T-cell (primary cell): ENCODE measurements at regions not wholly inside any gene's neighbourhood (a gene's known extent, or its start where the extent isn't known, plus 50 kb on each side); places are given as distances from the start of the nearest gene placed in this dataset.

Source experiments
- ATAC-seq, 4 experiments: fragments of 200-7000 bp in 3 of 4; fragments of 150-1000 bp in 1 of 4; cut with Tn5 transposase; replicated peaks in 1 of 4; 1 replicate in 3 of 4; 2 replicates in 1 of 4; pipeline ENCODE4 v1.10.0; 2021; ENCODE audit warnings: moderate library complexity in 3 of 4, mild to moderate bottlenecking in 2 of 4, moderate number of reproducible peaks in 1 of 4
- CTCF ChIA-PET, 2 donors: fragments of 300-600 bp; sonication (Branson Sonifier 250); formaldehyde crosslinking; loops; one replicate each; lab custom pipeline; 2022; ENCODE audit warnings: antibody characterized with exemption in 2 of 2; lab: Charles Lee
- POLR2A ChIA-PET, 2 donors: fragments of 300-600 bp; sonication (Branson Sonifier 250); formaldehyde crosslinking; loops; one replicate each; lab custom pipeline; 2022; ENCODE audit warnings: antibody characterized with exemption in 2 of 2; lab: Charles Lee
- DNase-seq, 35 experiments: peaks; one replicate each; pipeline versions ENCODE4 v3.0.0 to v3.0.0-alpha.2; 2013 to 2023
- H3K27ac ChIP-seq: one replicate; pipeline ENCODE4 v1.5.1; 2013; ENCODE audit warnings: low read length
- H3K27me3 ChIP-seq, 2 experiments: replicated peaks in 1 of 2; 1 replicate in 1 of 2; 2 replicates in 1 of 2; pipeline versions ENCODE4 v1.6.1 to v1.7.0; 2013; ENCODE audit warnings: low read length in 1 of 2, mixed read lengths in 1 of 2; ENCODE audit not compliant: control insufficient read depth in 2 of 2, insufficient read depth in 2 of 2; ENCODE audit errors: extremely low read depth in 1 of 2
- H3K36me3 ChIP-seq, 2 donors: 1 replicate in 1 of 2; 2 replicates in 1 of 2; pipeline versions ENCODE4 v1.6.1 to v1.7.0; 2013; ENCODE audit warnings: low read length in 1 of 2; ENCODE audit not compliant: control insufficient read depth in 2 of 2, insufficient read depth in 1 of 2; ENCODE audit errors: extremely low read depth in 1 of 2
- H3K4me1 ChIP-seq, 2 experiments: 1 replicate in 1 of 2; 2 replicates in 1 of 2; pipeline versions ENCODE4 v1.6.1 to v1.7.0; 2013; ENCODE audit warnings: low read length in 2 of 2, mixed read lengths in 1 of 2; ENCODE audit not compliant: insufficient read depth in 2 of 2, control insufficient read depth in 1 of 2; ENCODE audit errors: extremely low read depth in 1 of 2
- H3K4me3 ChIP-seq, 2 donors: 1 replicate in 1 of 2; 2 replicates in 1 of 2; pipeline versions ENCODE4 v1.5.1 to v1.7.0; 2013; ENCODE audit warnings: mild to moderate bottlenecking in 2 of 2, low read length in 1 of 2, moderate library complexity in 1 of 2; ENCODE audit not compliant: control insufficient read depth in 1 of 2; ENCODE audit errors: extremely low read depth in 1 of 2
- H3K9me3 ChIP-seq: 2 replicates; pipeline ENCODE4 v1.7.0; 2013
- H3K27ac Mint-ChIP-seq, 2 donors: one replicate each; pipeline ENCODE4 v1.8.0; 2020 to 2021; ENCODE audit warnings: mild to moderate bottlenecking in 2 of 2, mixed read lengths in 2 of 2
- H3K27me3 Mint-ChIP-seq, 2 donors: one replicate each; pipeline ENCODE4 v1.8.0; 2021 to 2022; ENCODE audit warnings: mixed read lengths in 2 of 2
- H3K36me3 Mint-ChIP-seq: one replicate; pipeline ENCODE4 v1.8.0; 2021; ENCODE audit warnings: mixed read lengths
- H3K4me1 Mint-ChIP-seq, 3 donors: one replicate each; pipeline ENCODE4 v1.8.0; 2020 to 2022; ENCODE audit warnings: mixed read lengths in 3 of 3, mild to moderate bottlenecking in 1 of 3
- H3K4me3 Mint-ChIP-seq, 3 donors: one replicate each; pipeline ENCODE4 v1.8.0; 2020 to 2022; ENCODE audit warnings: mild to moderate bottlenecking in 3 of 3, mixed read lengths in 3 of 3, moderate library complexity in 3 of 3
- H3K9me3 Mint-ChIP-seq, 3 donors: one replicate each; pipeline ENCODE4 v1.8.0; 2020 to 2022; ENCODE audit warnings: mixed read lengths in 3 of 3
- WGBS: methylation state at CpG from one replicate; pipeline ENCODE4 v1.1.5; 2013; ENCODE audit warnings: missing lambda C conversion rate; ENCODE audit not compliant: insufficient coverage; 5-methylcytosine and 5-hydroxymethylcytosine counted together

GRCh38 chr1:201716742-201717135 lies 112.2 kb upstream of the IPO9 start:
- H3K36me3 Mint-ChIP-seq = peaks cover 7% of the 10 kb centered on the region
- Histone ChIP-seq H3K27ac (no peak overlapping the region), H3K36me3 (no peaks in the 10 kb centered on the region), H3K4me1 (no peaks in the 10 kb centered on the region), H3K9me3 (no peaks in the 10 kb centered on the region), H3K27me3 (peaks cover 0 to 8% of the 10 kb centered on the region in 2 experiments), H3K4me3 (no peak overlapping the region)
- CTCF ChIA-PET = interaction anchor here in 1 of 2 donors (0.5 kb wide), 1 partner anchor 122 kb away, joined by 4 read pairs; no protein-coding TSS in a partner anchor
- no peak for ATAC-seq
- no peaks in the 10 kb centered on the region for H3K9me3 Mint-ChIP-seq
- DNase-seq = no peak
- POLR2A ChIA-PET = no interaction called here
- no peak overlapping the region for H3K27ac Mint-ChIP-seq
- whole genome bisulfite sequencing = 80% methylated on average over 4 of the region's 7 CpGs
- H3K27me3 Mint-ChIP-seq = no peaks in the 10 kb centered on the region
- H3K4me3 Mint-ChIP-seq = no peak overlapping the region
- H3K4me1 Mint-ChIP-seq = no peaks in the 10 kb centered on the region

- Histone ChIP-seq H3K4me1 (no peaks in the 10 kb centered on the region), H3K36me3 (no peaks in the 10 kb centered on the region), H3K27ac (no peak overlapping the region), H3K4me3 (no peak overlapping the region), H3K27me3 (peaks cover 0 to 8% of the 10 kb centered on the region in 2 experiments), H3K9me3 (no peaks in the 10 kb centered on the region)
- POLR2A ChIA-PET = no interaction called here
- peaks cover 7% of the 10 kb centered on the region for H3K36me3 Mint-ChIP-seq
- no peaks in the 10 kb centered on the region for H3K27me3 Mint-ChIP-seq
- H3K9me3 Mint-ChIP-seq = no peaks in the 10 kb centered on the region
- no peak overlapping the region for H3K4me3 Mint-ChIP-seq
- no peak for DNase-seq
- H3K27ac Mint-ChIP-seq = no peak overlapping the region
- ATAC-seq = no peak
- WGBS = 76% methylated on average over 3 of the region's 3 CpGs
- CTCF ChIA-PET = interaction anchor here in 1 of 2 donors (0.5 to 0.6 kb wide), 2 partner anchors 121 to 223 kb away, joined by 4 to 10 read pairs; no protein-coding TSS in a partner anchor
- H3K4me1 Mint-ChIP-seq = no peaks in the 10 kb centered on the region
Observed at GRCh38 chr1:201717286-201717685, 111.7 kb upstream of the IPO9 start.

DNA sequence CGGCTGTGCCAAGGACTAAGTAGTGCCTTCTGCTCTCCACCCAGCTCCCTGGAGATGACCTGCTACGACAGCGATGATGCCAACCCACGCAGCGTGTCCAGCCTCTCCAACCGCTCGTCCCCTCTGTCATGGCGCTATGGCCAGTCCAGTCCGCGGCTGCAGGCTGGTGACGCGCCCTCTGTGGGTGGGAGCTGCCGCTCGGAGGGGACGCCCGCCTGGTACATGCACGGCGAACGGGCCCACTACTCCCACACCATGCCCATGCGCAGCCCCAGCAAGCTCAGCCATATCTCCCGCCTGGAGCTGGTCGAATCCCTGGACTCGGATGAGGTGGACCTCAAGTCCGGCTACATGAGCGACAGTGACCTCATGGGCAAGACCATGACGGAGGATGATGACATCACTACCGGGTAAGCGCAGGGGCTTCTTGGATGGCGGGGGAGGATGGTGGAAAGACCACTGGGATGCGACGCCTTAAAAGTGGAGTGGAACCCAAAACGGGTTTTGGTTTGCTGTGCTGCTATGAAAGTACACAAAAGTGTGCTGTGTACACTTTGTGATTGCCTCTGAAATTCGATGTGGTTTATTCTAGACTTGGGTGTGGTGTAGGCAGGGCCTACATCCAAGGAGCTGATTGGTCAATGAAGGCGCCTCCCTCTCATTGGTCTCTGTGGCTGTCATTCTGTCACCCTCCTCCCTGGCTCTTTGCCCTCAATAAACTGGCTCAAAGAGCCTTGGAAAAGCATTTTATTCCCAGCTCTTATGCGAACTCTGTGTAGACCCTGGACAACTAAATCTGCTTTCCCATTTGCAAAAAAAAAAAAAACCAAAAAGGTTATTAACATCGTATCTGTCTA lies 110.4 kb upstream of the IPO9 start:
- CTCF ChIA-PET = no interaction called here

DNA sequence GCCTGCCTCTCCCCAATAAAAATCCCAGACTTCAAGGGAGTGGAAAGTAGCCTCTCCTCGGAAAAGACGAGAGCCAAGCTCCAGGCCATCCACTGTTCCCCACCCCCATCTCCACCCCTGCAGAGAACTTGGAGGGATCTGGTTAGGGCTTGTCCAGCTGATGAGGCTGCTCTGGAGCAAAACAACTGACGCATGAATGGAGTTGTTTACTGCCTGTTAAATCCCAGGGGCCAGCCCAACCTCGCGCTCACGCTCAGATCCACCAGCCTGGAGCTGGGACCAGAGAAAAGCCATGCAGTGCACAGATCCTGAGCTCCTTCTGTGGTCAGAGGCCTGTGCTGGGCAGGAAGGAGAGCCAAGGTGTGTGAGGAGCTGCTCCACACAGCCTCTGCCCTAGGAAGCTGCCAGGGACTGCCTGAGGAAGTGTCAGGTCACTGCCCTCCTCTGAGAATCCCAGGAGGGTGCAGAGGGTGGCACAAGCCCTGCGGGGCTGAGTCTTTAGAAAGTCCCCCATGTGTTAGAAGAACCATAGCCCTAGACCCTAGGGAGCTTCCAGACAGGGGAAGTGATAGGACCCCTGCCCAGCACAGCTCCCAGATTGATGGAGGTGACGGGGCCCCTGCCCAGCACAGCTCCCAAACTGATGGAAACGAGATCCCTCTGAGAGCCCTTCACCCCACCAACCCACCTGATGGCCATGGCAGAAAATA lies 109.0 kb upstream of the IPO9 start:
- H3K27me3 ChIP-seq = peaks cover 0 to 12% of the 10 kb centered on the region in 2 experiments
- WGBS = 85% methylated on average over 6 of the region's 9 CpGs
- DNase-seq (no peak), ATAC-seq (no peak)
- H3K9me3 ChIP-seq = no peaks in the 10 kb centered on the region
- H3K4me3 ChIP-seq = no peak overlapping the region
- H3K4me3 Mint-ChIP-seq = no peak overlapping the region
- ChIA-PET CTCF (interaction anchor here in 1 of 2 donors (0.9 to 1.5 kb wide), 2 partner anchors 9 to 11 kb away, joined by 3 read pairs; no protein-coding TSS in a partner anchor), POLR2A (no interaction called here)
- H3K36me3 Mint-ChIP-seq = peaks cover 7% of the 10 kb centered on the region
- no peaks in the 10 kb centered on the region for H3K9me3 Mint-ChIP-seq
- H3K27me3 Mint-ChIP-seq = peaks cover 0 to 7% of the 10 kb centered on the region in 2 donors
- H3K36me3 ChIP-seq = no peaks in the 10 kb centered on the region
- H3K27ac ChIP-seq = no peak overlapping the region
- H3K27ac Mint-ChIP-seq = no peak overlapping the region
- H3K4me1 Mint-ChIP-seq = no peaks in the 10 kb centered on the region
- no peaks in the 10 kb centered on the region for H3K4me1 ChIP-seq

More for the DNA sequence above, 110.4 kb upstream of the IPO9 start:
- WGBS = 87% methylated on average over 30 of the region's 36 CpGs
- ATAC-seq = no peak
- POLR2A ChIA-PET = no interaction called here
- H3K4me3 ChIP-seq = no peak overlapping the region
- Mint-ChIP-seq H3K27ac (no peak overlapping the region), H3K4me1 (no peaks in the 10 kb centered on the region), H3K36me3 (peaks cover 7% of the 10 kb centered on the region), H3K27me3 (no peaks in the 10 kb centered on the region), H3K9me3 (no peaks in the 10 kb centered on the region), H3K4me3 (no peak overlapping the region)
- H3K27ac ChIP-seq = no peak overlapping the region
- peaks cover 0 to 5% of the 10 kb centered on the region in 2 experiments for H3K27me3 ChIP-seq
- no peaks in the 10 kb centered on the region for H3K9me3 ChIP-seq
- no peaks in the 10 kb centered on the region for H3K36me3 ChIP-seq
- no peaks in the 10 kb centered on the region for H3K4me1 ChIP-seq
- DNase-seq = no peak

DNA sequence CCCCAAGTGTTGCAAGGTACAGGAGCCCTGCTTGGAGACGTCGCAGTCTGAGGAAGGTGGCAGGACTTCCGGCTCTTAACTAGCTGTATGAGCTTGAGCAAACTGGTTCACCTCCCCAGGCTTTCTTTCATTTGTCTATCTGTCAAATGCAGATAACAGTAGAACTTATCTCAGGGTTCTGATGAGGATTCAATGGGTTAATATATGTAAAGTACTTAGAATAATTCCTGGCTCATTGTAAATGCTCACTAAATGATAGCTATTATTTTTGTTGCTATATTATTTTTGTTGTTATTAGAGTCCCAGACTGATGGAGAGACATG lies 108.5 kb upstream of the IPO9 start:
- Histone ChIP-seq H3K27ac (no peak overlapping the region), H3K9me3 (no peaks in the 10 kb centered on the region), H3K27me3 (peaks cover 0 to 17% of the 10 kb centered on the region in 2 experiments), H3K36me3 (no peaks in the 10 kb centered on the region), H3K4me3 (no peak overlapping the region), H3K4me1 (no peaks in the 10 kb centered on the region)
- ChIA-PET CTCF (interaction anchor here in 1 of 2 donors (0.9 to 1.5 kb wide), 2 partner anchors 10 to 11 kb away, joined by 3 read pairs; no protein-coding TSS in a partner anchor), POLR2A (no interaction called here)
- Mint-ChIP-seq H3K27ac (no peak overlapping the region), H3K4me1 (no peaks in the 10 kb centered on the region), H3K27me3 (peaks cover 0 to 9% of the 10 kb centered on the region in 2 donors), H3K4me3 (no peak overlapping the region), H3K9me3 (no peaks in the 10 kb centered on the region), H3K36me3 (peaks cover 7% of the 10 kb centered on the region)
- ATAC-seq (no peak), DNase-seq (no peak)
- WGBS = 95% methylated on average over 3 of the region's 3 CpGs

GRCh38 chr1:201721082-201722049 lies 107.6 kb upstream of the IPO9 start:
- no peaks in the 10 kb centered on the region for H3K4me1 ChIP-seq
- peaks cover 0 to 9% of the 10 kb centered on the region in 2 donors for H3K27me3 Mint-ChIP-seq
- H3K27me3 ChIP-seq = peaks cover 0 to 17% of the 10 kb centered on the region in 2 experiments
- H3K27ac ChIP-seq = no peak overlapping the region
- peaks cover 7% of the 10 kb centered on the region for H3K36me3 Mint-ChIP-seq
- ATAC-seq (no peak), DNase-seq (no peak)
- H3K9me3 ChIP-seq = no peaks in the 10 kb centered on the region
- H3K9me3 Mint-ChIP-seq = no peaks in the 10 kb centered on the region
- no peaks in the 10 kb centered on the region for H3K36me3 ChIP-seq
- no peak overlapping the region for H3K4me3 Mint-ChIP-seq
- no peak overlapping the region for H3K4me3 ChIP-seq
- WGBS = 89% methylated on average over 7 of the region's 13 CpGs
- H3K4me1 Mint-ChIP-seq = no peaks in the 10 kb centered on the region
- ChIA-PET POLR2A (no interaction called here), CTCF (interaction anchor here in 1 of 2 donors (0.9 to 1.5 kb wide), 2 partner anchors 11 to 12 kb away, joined by 3 read pairs; no protein-coding TSS in a partner anchor)
- no peak overlapping the region for H3K27ac Mint-ChIP-seq
